MCF 10A (cell line): ENCODE measurements at regions not wholly inside any gene's neighbourhood (a gene's known extent, or its start where the extent isn't known, plus 50 kb on each side); places are given as distances from the start of the nearest gene placed in this dataset.

Experiments used
- BruUV-seq: library from RNA; stranded (reverse); fragments of 400-500 nt; replicated peaks from 2 replicates; lab custom pipeline; 2021; lab: Mats Ljungman, UMichigan
- CTCF ChIA-PET: fragments of 300-600 bp; sonication (Branson Sonifier 250); formaldehyde crosslinking; extraction: SDS; loops from one replicate; lab custom pipeline; 2021; ENCODE audit warnings: antibody characterized with exemption, inconsistent platforms; lab: Yijun Ruan, JAX
- POLR2A ChIA-PET: fragments of 300-600, 350-650 bp; sonication (Branson Sonifier 250); formaldehyde crosslinking; extraction: SDS; loops from one replicate; lab custom pipeline; 2020; ENCODE audit warnings: antibody characterized with exemption, inconsistent platforms; lab: Yijun Ruan, JAX
- DNase-seq: peaks from one replicate; pipeline ENCODE4 v3.0.0-alpha.2; 2018; ENCODE audit not compliant: unreplicated experiment
- H3K27ac Mint-ChIP-seq: one replicate; pipeline ENCODE4 v1.8.0; 2022; ENCODE audit warnings: mild to moderate bottlenecking, low read depth, mixed read lengths; ENCODE audit not compliant: unreplicated experiment
- H3K27me3 Mint-ChIP-seq: one replicate; pipeline ENCODE4 v1.8.0; 2022; ENCODE audit warnings: mixed read lengths; ENCODE audit not compliant: insufficient read depth, unreplicated experiment
- H3K36me3 Mint-ChIP-seq: one replicate; pipeline ENCODE4 v1.8.0; 2022; ENCODE audit warnings: mild to moderate bottlenecking, moderate library complexity, mixed read lengths; ENCODE audit not compliant: insufficient read depth, unreplicated experiment
- H3K4me1 Mint-ChIP-seq: one replicate; pipeline ENCODE4 v1.8.0; 2022; ENCODE audit warnings: mixed read lengths; ENCODE audit not compliant: insufficient read depth, unreplicated experiment
- H3K4me3 Mint-ChIP-seq: one replicate; pipeline ENCODE4 v1.8.0; 2022; ENCODE audit warnings: mild to moderate bottlenecking, moderate library complexity, mixed read lengths; ENCODE audit not compliant: unreplicated experiment
- H3K9me3 Mint-ChIP-seq: one replicate; pipeline ENCODE4 v1.8.0; 2022; ENCODE audit warnings: mixed read lengths; ENCODE audit not compliant: unreplicated experiment
- CTCF ChIP-seq: fragments of 200-600 bp; IDR thresholded peaks from one replicate; pipeline ENCODE4 v1.8.0; 2022; ENCODE audit warnings: antibody characterized with exemption, mild to moderate bottlenecking; ENCODE audit not compliant: unreplicated experiment
- intact Hi-C: fragments of 100-400 bp; cut with micrococcal nuclease; formaldehyde crosslinking; loops from 2 replicates; pipeline ENCODE4 v1.14.1; 2022

- H3K4me1 Mint-ChIP-seq = no peaks in the 10 kb centered on the region
- H3K27me3 Mint-ChIP-seq = no peaks in the 10 kb centered on the region
- intact Hi-C loops = no loop called here
- no TSS peak for BruUV-seq
- no peak for TF ChIP-seq CTCF
- POLR2A ChIA-PET = no interaction called here
- no peak overlapping the region for H3K4me3 Mint-ChIP-seq
- H3K27ac Mint-ChIP-seq = no peak overlapping the region
- H3K36me3 Mint-ChIP-seq = no peaks in the 10 kb centered on the region
- H3K9me3 Mint-ChIP-seq = peaks cover 8% of the 10 kb centered on the region
- DNase-seq = no peak
- CTCF ChIA-PET = interaction anchor here (0.7 kb wide), 1 partner anchor 26 kb away, joined by 3 read pairs; no protein-coding TSS in a partner anchor
Measured at GRCh38 chr4:184575306-184575705, 73.9 kb downstream of the CASP3 start.

- DNase-seq = no peak
- intact Hi-C loops = no loop called here
- Mint-ChIP-seq H3K36me3 (no peaks in the 10 kb centered on the region), H3K9me3 (peaks cover 6% of the 10 kb centered on the region), H3K4me3 (no peak overlapping the region), H3K27ac (no peak overlapping the region), H3K4me1 (no peaks in the 10 kb centered on the region), H3K27me3 (no peaks in the 10 kb centered on the region)
- TF ChIP-seq CTCF = no peak
- ChIA-PET CTCF (interaction anchor here (0.7 kb wide), 1 partner anchor 26 kb away, joined by 3 read pairs; no protein-coding TSS in a partner anchor), POLR2A (no interaction called here)
- no TSS peak for BruUV-seq
Measured at GRCh38 chr4:184574861-184575260, 74.4 kb downstream of the CASP3 start.

- intact Hi-C loops = no loop called here
- Mint-ChIP-seq H3K36me3 (no peaks in the 10 kb centered on the region), H3K27me3 (no peaks in the 10 kb centered on the region), H3K27ac (no peak overlapping the region), H3K9me3 (no peaks in the 10 kb centered on the region), H3K4me3 (no peak overlapping the region), H3K4me1 (no peaks in the 10 kb centered on the region)
- POLR2A ChIA-PET = interaction anchor here (0.7 to 0.8 kb wide), 2 partner anchors 11 to 38 kb away, joined by 3 to 4 read pairs; no protein-coding TSS in a partner anchor
- BruUV-seq = no TSS peak
- CTCF ChIA-PET = interaction anchor here (0.6 to 0.7 kb wide), 2 partner anchors 20 to 406 kb away, joined by 3 to 4 read pairs; no protein-coding TSS in a partner anchor
- TF ChIP-seq CTCF = no peak
- DNase-seq = no peak
Measured at GRCh38 chr4:184573701-184574100, 75.5 kb downstream of the CASP3 start.

- no peak overlapping the region for H3K4me3 Mint-ChIP-seq
- no peak overlapping the region for H3K27ac Mint-ChIP-seq
- H3K27me3 Mint-ChIP-seq = no peaks in the 10 kb centered on the region
- CTCF ChIA-PET = interaction anchor here (0.6 kb wide), 1 partner anchor 183 kb away, joined by 3 read pairs; no protein-coding TSS in a partner anchor
- no peaks in the 10 kb centered on the region for H3K36me3 Mint-ChIP-seq
- no TSS peak for BruUV-seq
- intact Hi-C loops = no loop called here
- POLR2A ChIA-PET = interaction anchor here (0.6 kb wide), 1 partner anchor 8 kb away, joined by 3 read pairs; no protein-coding TSS in a partner anchor
- no peak for DNase-seq
- H3K4me1 Mint-ChIP-seq = no peaks in the 10 kb centered on the region
- H3K9me3 Mint-ChIP-seq = peaks cover 6% of the 10 kb centered on the region
- TF ChIP-seq CTCF = no peak
Measured at GRCh38 chr4:184568770-184569169, 80.5 kb downstream of the CASP3 start.
